ENCODE measurements at regions not wholly inside any gene's neighbourhood (a gene's known extent, or its start where the extent isn't known, plus 50 kb on each side); places are given as distances from the start of the nearest gene placed in this dataset.

- no peaks in the 10 kb centered on the region for H3K79me2 ChIP-seq (ENCODE audit: control insufficient read depth, insufficient read depth, low read length)
- H3K9me3 ChIP-seq (replicated peaks; ENCODE audit: control insufficient read depth, insufficient read depth, low read length) = no peaks in the 10 kb centered on the region
- dilution Hi-C loops (cut with MboI; ENCODE audit: extremely low pct_ligation_motif_present, low sequenced_read_pairs) = no loop called here
- DNase-seq (ENCODE audit: low read depth, low spot score) (no peak), FAIRE-seq (no peak)
- no peak for TF ChIP-seq FOS (IDR thresholded peaks at IDR 0.05; ENCODE audit: borderline replicate concordance, insufficient read depth, low read length)
- no peak for TF ChIP-seq GATA2 (IDR thresholded peaks at IDR 0.05; ENCODE audit: insufficient read depth, insufficient read length, low read depth, low read length)
- TF ChIP-seq CTCF (IDR thresholded peaks at IDR 0.05; ENCODE audit: extremely low read depth in 1 of 2, insufficient read depth in 1 of 2, low read depth in 1 of 2, low read length in 2 of 2) = no peak
- TF ChIP-seq MAX (IDR thresholded peaks at IDR 0.05; ENCODE audit: insufficient read depth, insufficient read length) = no peak
- no peak for TF ChIP-seq MYC (IDR thresholded peaks at IDR 0.05; ENCODE audit: low read depth, low read length)
- TF ChIP-seq JUN (IDR thresholded peaks at IDR 0.05; ENCODE audit: borderline replicate concordance, insufficient read depth, insufficient read length, low read depth) = no peak
- TF ChIP-seq POLR2A (IDR thresholded peaks at IDR 0.05; ENCODE audit: low read depth, low read length) = no peak
- TF ChIP-seq EZH2 (IDR thresholded peaks at IDR 0.05; ENCODE audit: borderline replicate concordance, low read depth, low read length, severe bottlenecking) = no peak
- no peak for TF ChIP-seq POLR2AphosphoS5 (IDR thresholded peaks at IDR 0.05; ENCODE audit: insufficient read depth, low read depth, low read length)
- intact Hi-C loops (cut with micrococcal nuclease) = no loop called here
- ChIA-PET CTCF (no interaction called here), POLR2A (no interaction called here)
- no peaks in the 10 kb centered on the region for H3K27me3 ChIP-seq (ENCODE audit: control insufficient read depth in 2 of 2, insufficient read depth in 2 of 2, low read length in 2 of 2)
- H3K27ac ChIP-seq (ENCODE audit: insufficient read depth, low read depth, low read length) = no peak overlapping the region
- H3K4me1 ChIP-seq (ENCODE audit: control insufficient read depth, extremely low read depth, insufficient read depth, low read length) = no peaks in the 10 kb centered on the region
- no peak overlapping the region for H3K4me3 ChIP-seq (replicated peaks in 1 of 3; ENCODE audit: insufficient read depth in 1 of 3, low read depth in 1 of 3, low read length in 3 of 3)
- H2AFZ ChIP-seq (ENCODE audit: low read depth, low read length) = no peak overlapping the region
- no peaks in the 10 kb centered on the region for H3K9me1 ChIP-seq (replicated peaks; ENCODE audit: control insufficient read depth, extremely low read depth, insufficient read depth, low read length)
- no peak overlapping the region for H3K9ac ChIP-seq (replicated peaks; ENCODE audit: extremely low read depth, insufficient read depth, low read length)
- no TSS peak for BruUV-seq (replicated peaks)
- no peaks in the 10 kb centered on the region for H4K20me1 ChIP-seq (replicated peaks; ENCODE audit: control insufficient read depth, extremely low read depth, insufficient read depth, low read length)
- no peaks in the 10 kb centered on the region for H3K36me3 ChIP-seq (ENCODE audit: control insufficient read depth in 2 of 2, extremely low read depth in 1 of 2, insufficient read depth in 2 of 2, low read length in 2 of 2)
- H3K4me2 ChIP-seq (ENCODE audit: insufficient read depth, low read length) = no peak overlapping the region
These were observed 1487.9 kb downstream of the FAM181B start for GRCh38 chr11:81245791-81246190.
